HEK293T (cell line): ENCODE measurements at regions not wholly inside any gene's neighbourhood (a gene's known extent, or its start where the extent isn't known, plus 50 kb on each side); places are given as distances from the start of the nearest gene placed in this dataset.

Source experiments
- ARNT ChIP-seq: fragments of 450-650 bp; IDR thresholded peaks from 2 replicates; pipeline ENCODE4 v1.6.1; 2017; ENCODE audit warnings: mild to moderate bottlenecking
- BHLHE40 ChIP-seq: fragments of 450-650 bp; IDR thresholded peaks from 2 replicates; pipeline ENCODE4 v1.6.1; 2016; ENCODE audit warnings: mild to moderate bottlenecking, moderate library complexity, borderline replicate concordance
- ELF4 ChIP-seq: fragments of 450-650 bp; IDR thresholded peaks from 2 replicates; pipeline ENCODE4 v1.6.1; 2017; ENCODE audit warnings: antibody characterized with exemption
- FOXA1 ChIP-seq: fragments of 450-650 bp; IDR thresholded peaks from 2 replicates; pipeline ENCODE4 v1.6.1; 2016; ENCODE audit warnings: mild to moderate bottlenecking
- FOXK2 ChIP-seq: fragments of 450-650 bp; IDR thresholded peaks from 2 replicates; pipeline ENCODE4 v1.6.1; 2016; ENCODE audit warnings: mild to moderate bottlenecking
- FOXM1 ChIP-seq: fragments of 450-650 bp; IDR thresholded peaks from 2 replicates; pipeline ENCODE4 v1.6.1; 2017; ENCODE audit warnings: mild to moderate bottlenecking, borderline replicate concordance
- HDGF ChIP-seq: fragments of 450-650 bp; IDR thresholded peaks from 2 replicates; pipeline ENCODE4 v1.6.1; 2017; ENCODE audit warnings: antibody characterized with exemption, borderline replicate concordance
- SP1 ChIP-seq: fragments of 450-650 bp; IDR thresholded peaks from 2 replicates; pipeline ENCODE4 v1.6.1; 2017
- SUZ12 ChIP-seq: fragments of 450-650 bp; IDR thresholded peaks from 2 replicates; pipeline ENCODE4 v1.6.1; 2016; ENCODE audit warnings: mild to moderate bottlenecking

DNA sequence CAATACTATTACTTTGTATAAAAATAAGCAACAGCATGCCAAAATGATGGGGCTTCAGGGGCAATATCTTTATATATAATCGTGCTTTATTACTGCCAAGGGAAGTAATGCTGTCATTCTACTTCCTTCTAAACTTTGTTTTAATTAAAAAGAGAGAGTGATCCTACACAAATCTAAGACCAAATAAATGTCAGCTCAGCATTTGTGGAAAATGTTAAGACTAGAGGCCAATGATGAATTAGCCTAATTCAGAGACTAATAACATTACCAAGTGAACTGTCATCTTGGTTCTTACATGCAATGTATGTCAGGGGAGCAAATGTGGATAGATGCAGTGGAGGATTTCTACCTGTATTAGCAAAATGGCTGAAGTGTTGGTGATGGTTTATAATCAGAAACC lies 166.4 kb upstream of the PTCHD1 start:
- TF ChIP-seq BHLHE40: no peak
- TF ChIP-seq FOXK2: no peak
- no peak for TF ChIP-seq FOXM1
- TF ChIP-seq ELF4: no peak
- TF ChIP-seq SP1: no peak
- no peak for TF ChIP-seq HDGF
- no peak for TF ChIP-seq ARNT
- TF ChIP-seq SUZ12: no peak
- no peak for TF ChIP-seq FOXA1
